HEK293 (cell line): ENCODE measurements at regions not wholly inside any gene's neighbourhood (a gene's known extent, or its start where the extent isn't known, plus 50 kb on each side); places are given as distances from the start of the nearest gene placed in this dataset.

ENCODE experiments used
- CTCF ChIP-seq: fragments of 450-650 bp; formaldehyde crosslinking; IDR thresholded peaks from 2 replicates; pipeline ENCODE4 v1.5.1; 2016; ENCODE audit warnings: missing biosample characterization, missing genetic modification characterization
- ZBTB10 ChIP-seq: fragments of 450-650 bp; formaldehyde crosslinking; IDR thresholded peaks from 2 replicates; pipeline ENCODE4 v1.5.1; 2016; ENCODE audit warnings: missing biosample characterization, missing genetic modification characterization
- ZNF423 ChIP-seq: fragments of 450-650 bp; formaldehyde crosslinking; IDR thresholded peaks from 2 replicates; pipeline ENCODE4 v1.5.1; 2016; ENCODE audit warnings: missing biosample characterization, missing genetic modification characterization
- ZNF585B ChIP-seq: fragments of 450-650 bp; formaldehyde crosslinking; IDR thresholded peaks from 2 replicates; pipeline ENCODE4 v1.5.1; 2016; ENCODE audit warnings: missing biosample characterization, missing genetic modification characterization
- ZNF658 ChIP-seq: fragments of 450-650 bp; formaldehyde crosslinking; IDR thresholded peaks from 2 replicates; pipeline ENCODE4; 2016; ENCODE audit warnings: missing biosample characterization, missing genetic modification characterization

DNA sequence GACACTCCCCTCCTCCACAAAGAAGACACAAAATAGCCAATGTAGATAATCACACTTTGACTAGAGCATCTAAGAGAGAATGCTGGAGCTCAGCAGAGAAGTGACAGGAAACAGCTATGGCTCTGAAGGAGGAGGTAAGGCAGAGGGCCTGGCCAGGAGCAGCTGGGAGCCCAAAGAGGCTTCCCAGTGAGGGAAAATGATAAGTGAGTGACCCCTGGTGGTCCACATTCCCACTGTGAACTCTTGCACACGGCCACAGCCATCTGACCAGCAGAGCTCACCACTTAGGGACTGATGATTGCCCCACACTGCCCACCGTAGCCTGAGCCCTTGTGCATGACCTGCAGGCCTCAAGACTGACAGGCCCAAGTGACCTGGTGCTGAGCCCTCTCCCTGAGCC, 162.7 kb upstream of the GALNTL6 start:
- TF ChIP-seq CTCF (tag by site-specific recombination) (no peak), ZNF658 (tag by site-specific recombination) (no peak), ZBTB10 (tag by site-specific recombination) (no peak), ZNF585B (no peak), ZNF423 (tag by site-specific recombination) (no peak)
